ENCODE measurements at regions not wholly inside any gene's neighbourhood (a gene's known extent, or its start where the extent isn't known, plus 50 kb on each side); places are given as distances from the start of the nearest gene placed in this dataset.

GRCh38 chr5:68446070-68446357 lies 230.5 kb downstream of the PIK3R1 start:
- no peak for TF ChIP-seq POLR2A (IDR thresholded peaks at IDR 0.05)
- TF ChIP-seq CTCF (IDR thresholded peaks at IDR 0.05 in 8 of 11, conservative IDR thresholded peaks at IDR 0.05 in 3 of 11), result no peak
